ENCODE measurements at regions not wholly inside any gene's neighbourhood (a gene's known extent, or its start where the extent isn't known, plus 50 kb on each side); places are given as distances from the start of the nearest gene placed in this dataset.

DNA sequence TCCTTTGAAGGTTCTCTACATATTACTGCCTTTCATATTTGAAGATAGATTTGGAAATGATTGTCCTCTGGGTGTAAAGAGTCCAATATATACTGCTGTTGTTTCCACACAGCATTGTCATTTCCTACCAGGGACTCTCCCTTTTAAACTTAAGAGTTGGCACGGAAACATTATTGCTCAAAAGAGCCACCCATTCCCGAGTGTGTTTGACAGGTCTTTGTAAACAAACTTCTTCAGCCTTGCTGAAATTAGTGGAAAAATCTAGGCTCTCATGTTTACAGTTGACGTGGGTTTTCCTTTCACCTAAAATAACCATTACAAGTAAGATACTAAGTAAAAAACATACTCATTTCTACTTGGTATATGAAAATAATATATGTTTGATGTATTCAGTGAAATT lies 111.4 kb upstream of the LIMCH1 start:
- TF ChIP-seq, protein P1, sequence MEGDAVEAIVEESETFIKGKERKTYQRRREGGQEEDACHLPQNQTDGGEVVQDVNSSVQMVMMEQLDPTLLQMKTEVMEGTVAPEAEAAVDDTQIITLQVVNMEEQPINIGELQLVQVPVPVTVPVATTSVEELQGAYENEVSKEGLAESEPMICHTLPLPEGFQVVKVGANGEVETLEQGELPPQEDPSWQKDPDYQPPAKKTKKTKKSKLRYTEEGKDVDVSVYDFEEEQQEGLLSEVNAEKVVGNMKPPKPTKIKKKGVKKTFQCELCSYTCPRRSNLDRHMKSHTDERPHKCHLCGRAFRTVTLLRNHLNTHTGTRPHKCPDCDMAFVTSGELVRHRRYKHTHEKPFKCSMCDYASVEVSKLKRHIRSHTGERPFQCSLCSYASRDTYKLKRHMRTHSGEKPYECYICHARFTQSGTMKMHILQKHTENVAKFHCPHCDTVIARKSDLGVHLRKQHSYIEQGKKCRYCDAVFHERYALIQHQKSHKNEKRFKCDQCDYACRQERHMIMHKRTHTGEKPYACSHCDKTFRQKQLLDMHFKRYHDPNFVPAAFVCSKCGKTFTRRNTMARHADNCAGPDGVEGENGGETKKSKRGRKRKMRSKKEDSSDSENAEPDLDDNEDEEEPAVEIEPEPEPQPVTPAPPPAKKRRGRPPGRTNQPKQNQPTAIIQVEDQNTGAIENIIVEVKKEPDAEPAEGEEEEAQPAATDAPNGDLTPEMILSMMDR (IDR thresholded peaks at IDR 0.05): no peak
- no peak for TF ChIP-seq POLR2A (IDR thresholded peaks at IDR 0.05)

All from heart left ventricle (tissue), 13 donors.